DOHH2 (cell line): ENCODE measurements at regions not wholly inside any gene's neighbourhood (a gene's known extent, or its start where the extent isn't known, plus 50 kb on each side); places are given as distances from the start of the nearest gene placed in this dataset.

ENCODE experiments used
- CTCF ChIP-seq: fragments of 200-600 bp; sonication (generic); IDR thresholded peaks from one replicate; pipeline ENCODE4 v1.5.1; 2014; ENCODE audit warnings: antibody characterized with exemption, mild to moderate bottlenecking, low read depth, low read length; ENCODE audit not compliant: poor library complexity, severe bottlenecking
- EZH2phosphoT487 ChIP-seq: fragments of 200-600 bp; sonication (generic); IDR thresholded peaks from 2 replicates; pipeline ENCODE4 v1.6.1; 2017; ENCODE audit warnings: borderline replicate concordance, mild to moderate bottlenecking, antibody characterized with exemption, low read length, moderate library complexity, mixed read lengths

GRCh38 chr3:87332789-87333188, 56.4 kb upstream of the POU1F1 start:
- TF ChIP-seq CTCF (no peak), EZH2phosphoT487 (no peak)
